ENCODE measurements at regions not wholly inside any gene's neighbourhood (a gene's known extent, or its start where the extent isn't known, plus 50 kb on each side); places are given as distances from the start of the nearest gene placed in this dataset.

DNA sequence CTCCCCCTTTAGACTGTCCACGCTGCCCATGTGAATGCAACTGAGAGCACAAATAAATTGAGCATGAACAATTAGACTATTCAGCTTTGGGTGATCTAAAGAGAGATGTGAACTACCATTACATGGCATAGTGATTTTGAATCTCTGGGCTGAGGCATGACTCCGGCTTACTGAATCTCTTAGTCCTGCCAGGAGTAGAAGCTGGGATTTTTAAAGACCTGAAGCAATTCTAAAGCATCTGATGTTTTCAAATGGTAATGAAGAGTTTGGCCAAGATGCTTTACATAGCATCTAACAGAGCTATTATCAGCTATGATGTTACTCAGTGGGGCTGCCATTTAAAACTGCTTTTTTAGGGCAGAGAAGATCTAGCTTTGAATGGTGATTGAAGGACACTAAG, 1059.1 kb downstream of the SORCS3 start:
- no peak for DNase-seq

DNA sequence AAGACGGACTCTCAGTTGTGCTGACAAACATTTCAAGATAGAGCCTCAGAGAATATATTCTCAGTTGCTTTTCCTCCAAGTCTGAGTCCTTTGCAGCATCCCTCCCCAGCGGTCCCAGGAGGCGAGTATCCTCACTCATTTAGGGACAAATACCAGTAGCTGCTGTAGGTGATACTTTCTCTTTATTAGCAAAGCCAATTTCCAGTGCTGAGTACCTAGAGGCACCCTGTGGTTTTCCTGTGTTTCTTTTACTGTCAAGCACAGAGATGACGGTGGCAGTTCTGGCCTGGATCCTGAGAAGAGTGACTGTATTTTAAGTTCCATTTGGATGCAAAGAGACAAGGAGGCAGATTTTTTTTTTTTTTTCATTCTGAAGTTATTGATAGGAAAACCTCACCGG, 1058.4 kb downstream of the SORCS3 start:
- DNase-seq = no peak

DNA sequence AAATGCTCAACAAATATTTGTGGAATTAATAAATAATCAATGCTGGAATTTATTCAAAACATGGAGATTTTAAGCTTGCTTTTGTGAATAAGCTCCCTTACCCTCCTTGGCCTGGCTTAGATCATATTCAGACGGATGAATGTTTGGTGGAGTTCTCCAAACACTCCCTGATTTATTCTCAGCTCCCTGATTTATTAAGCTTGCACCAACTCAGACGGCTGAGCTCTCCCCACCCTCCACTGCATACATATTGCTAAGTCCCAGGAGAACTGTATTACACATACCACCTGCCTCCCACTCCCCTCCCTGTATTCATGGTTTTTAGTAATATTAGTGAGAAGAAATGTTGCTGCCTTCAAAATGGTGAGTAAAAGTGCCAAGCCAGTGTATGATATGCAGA, 1057.5 kb downstream of the SORCS3 start:
- DNase-seq = no peak

DNA sequence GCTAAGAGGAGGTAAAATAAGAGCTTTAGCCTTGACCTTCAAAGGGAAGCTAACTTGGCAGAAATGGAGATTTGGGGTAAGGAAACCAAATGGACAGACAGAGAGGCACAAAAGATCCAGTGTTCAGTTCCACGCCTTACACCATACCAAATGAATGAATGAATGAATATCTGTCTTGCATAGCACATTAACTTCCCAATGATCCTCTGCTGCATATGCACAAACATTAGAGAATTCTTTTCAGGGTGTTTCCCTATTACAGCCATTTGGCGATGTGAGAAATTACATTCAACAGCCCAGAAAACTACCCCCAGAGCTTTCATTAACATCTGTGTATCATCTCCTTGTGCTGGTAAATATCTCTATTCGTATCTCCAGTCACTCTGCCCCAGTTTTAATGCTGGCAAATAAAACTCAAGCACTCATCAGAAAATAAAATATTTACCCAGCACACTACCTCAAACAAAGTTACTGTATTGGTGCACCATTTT, 1056.2 kb downstream of the SORCS3 start:
- no peak for DNase-seq

DNA sequence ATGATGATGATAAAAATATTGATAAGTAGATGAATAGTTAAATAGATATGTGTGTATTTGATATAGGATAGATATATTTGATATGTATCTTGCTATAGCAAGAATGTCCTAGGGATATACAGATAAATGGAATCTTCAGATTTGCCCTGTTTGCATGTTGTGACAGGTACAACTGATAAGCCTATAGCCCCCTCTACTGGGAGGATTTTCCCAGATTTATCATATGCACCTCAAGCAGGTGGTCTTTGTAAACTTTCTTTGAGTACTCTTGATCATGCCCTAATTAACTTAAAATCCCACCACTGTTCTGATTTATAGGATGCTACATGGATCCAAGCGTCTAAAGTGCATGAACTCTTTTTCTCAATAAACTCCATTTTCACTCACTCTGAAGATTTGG, 1050.7 kb downstream of the SORCS3 start:
- no peak for DNase-seq

DNA sequence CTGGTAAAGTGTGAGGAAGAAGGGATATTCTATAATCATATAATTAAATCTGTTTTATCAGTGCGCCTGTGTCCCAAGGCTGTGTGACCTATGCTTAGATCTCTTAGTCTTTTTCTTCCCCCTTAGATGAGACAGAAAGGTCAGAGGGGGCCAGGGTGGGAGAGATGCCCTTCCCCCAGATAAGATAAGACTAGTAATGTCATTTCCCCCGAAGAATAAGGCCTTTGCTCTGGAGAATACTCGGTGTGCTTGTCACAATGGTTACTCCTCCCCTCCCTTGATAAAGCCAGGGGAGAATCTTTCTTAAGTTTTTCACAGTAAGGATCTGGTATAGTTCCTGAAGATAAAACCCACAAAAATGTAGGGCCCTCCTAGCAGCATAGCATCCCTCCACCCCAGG, 1041.8 kb downstream of the SORCS3 start:
- no peak for DNase-seq

DNA sequence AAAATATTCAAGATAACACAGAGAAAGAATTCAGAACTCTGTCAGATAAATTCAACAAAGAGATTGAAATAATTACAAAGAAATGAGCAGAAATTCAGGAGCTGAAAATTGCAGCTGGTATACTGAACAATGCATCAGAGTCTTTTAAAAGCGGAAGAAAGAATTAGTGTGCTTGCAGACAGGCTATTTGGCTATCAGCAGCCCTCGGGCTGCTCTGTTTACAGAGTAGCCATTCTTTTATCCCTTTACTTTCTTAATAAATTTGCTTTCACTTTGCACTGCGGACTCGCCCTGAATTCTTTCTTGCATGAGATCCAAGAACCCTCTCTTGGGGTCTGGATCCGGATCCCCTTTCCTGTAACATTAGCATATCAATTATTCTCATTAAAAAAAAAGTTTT, 1040.0 kb downstream of the SORCS3 start:
- DNase-seq = no peak

DNA sequence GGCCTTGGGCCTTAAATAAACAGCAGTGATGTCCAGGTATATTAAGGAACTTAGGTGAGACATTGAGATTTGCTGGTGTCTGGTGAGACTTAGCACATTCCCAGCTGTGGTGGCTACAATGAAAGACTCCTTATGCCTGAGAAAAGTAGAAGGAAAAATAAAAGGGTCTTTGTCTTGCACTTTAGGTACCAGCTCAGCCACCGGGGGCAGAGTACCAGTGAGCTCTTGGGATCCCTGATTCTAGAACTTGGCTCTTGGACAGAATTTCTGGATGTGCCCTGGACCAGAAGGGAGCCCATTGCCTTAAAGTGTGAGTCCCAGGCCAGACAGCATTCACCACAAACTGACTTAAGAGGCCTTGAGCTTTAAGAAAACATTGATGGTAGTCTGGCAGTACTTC, 1038.7 kb downstream of the SORCS3 start:
- DNase-seq = no peak

DNA sequence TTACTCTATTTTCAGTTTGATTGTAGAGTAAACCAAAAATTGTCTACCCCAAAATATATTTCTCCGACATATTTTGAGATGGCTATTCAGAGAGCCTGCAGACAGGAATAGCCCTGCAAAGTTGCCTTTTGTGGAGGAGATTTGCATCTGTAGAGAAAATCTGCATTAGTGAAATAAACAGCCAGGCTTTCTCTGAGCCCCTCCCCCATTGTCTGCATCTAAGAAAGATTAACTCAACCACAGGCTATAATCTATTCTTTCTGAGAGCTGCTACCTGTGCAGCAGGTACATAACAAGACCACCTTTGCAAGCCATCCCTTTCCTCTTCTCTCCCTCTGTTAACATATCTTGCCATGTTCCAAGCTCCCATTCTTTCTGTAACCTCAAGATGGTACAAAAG, 1034.2 kb downstream of the SORCS3 start:
- no peak for DNase-seq

DNA sequence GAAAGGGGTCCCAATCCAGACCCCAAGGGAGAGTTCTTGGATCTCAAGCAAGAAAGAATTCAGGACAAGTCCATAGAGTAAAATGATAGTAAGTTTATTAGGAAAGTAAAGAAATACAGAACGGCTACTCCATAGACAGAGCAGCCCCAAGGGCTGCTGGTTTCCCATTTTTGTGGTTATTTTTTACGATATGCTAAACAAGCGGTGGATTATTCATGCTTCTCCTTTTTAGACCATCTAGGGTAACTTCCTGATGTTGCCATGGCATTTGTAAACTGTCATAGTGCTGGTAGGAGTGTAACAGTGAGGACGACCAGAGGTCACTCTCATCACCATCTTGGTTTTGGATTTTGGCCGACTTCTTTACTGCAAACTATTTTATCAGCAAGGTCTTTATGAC, 1033.4 kb downstream of the SORCS3 start:
- DNase-seq = no peak

DNA sequence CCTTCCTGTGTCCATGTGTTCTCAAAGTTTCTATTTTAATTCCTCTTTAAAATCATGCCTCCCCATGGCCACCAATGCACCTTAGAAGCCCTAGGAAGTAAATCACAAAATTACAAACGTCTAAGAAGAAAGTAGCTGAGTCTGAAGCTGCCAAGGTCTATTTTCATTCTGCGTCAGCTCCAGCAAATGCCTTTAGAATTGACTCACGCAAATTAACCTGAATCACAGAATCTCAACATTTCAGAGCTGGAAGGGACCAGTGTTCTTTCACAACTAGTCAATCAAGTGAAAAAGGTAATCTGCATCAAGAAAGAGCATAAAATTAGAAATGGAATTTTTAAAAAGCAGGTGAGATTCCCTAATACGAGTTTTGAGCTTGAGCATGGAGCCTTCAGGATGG, 1017.6 kb downstream of the SORCS3 start:
- no peak for DNase-seq

DNA sequence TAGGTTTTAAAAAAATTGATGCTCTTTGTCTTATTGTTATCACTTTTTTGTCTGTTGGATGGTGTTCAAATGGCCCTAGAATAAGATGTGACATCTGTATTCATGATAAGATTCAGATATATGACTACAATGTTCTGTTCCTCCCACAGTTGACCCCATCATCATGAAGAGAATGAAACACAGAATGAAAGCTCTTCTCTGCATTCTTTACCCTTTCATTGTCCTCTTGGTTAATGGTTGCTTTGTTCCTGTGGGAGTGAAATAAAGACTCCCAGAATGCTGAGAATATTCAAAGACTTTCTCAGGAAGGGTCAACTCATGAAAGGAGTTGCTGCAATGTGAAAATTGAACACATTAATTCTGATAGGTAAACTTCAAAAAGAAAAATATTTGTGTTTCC, 1015.8 kb downstream of the SORCS3 start:
- DNase-seq = no peak

DNA sequence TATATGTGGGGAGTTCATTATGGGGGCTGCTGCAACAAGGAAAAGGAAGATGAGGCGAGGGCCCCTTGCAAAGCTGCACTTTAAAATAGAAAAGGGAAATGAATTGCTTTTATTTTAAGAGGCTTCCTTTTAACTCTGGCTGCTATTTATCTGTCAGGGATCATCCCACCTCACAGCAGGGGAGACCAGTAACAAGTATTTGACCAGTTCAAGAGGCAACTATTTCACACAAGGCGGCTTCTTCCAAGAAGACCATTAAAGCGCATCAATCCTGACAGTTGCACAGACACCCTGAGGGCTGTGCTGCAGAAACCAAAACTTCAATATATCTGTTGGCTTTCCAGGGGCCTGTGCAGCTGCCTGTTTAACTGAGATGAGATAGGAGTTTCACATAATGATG, 1009.2 kb downstream of the SORCS3 start:
- no peak for DNase-seq

DNA sequence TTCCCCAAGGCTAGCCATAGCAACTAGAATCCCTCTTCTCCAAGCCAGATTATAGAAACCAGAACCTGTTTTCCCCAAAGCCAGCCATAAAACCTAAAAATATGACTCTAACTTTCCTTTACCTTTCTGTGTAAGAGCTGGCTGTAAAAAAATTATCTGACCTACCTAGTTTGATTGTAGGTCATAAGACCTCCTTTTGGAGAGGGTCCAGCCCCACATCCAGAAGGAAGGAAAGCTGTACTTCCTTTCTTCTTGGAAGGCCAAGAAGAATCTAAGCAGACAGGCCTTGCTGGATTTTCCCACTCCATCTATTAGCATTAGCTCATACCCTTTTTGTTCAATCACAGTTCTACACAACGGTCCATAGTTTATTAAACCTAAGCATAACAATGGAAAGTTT, 1006.3 kb downstream of the SORCS3 start:
- no peak for DNase-seq

DNA sequence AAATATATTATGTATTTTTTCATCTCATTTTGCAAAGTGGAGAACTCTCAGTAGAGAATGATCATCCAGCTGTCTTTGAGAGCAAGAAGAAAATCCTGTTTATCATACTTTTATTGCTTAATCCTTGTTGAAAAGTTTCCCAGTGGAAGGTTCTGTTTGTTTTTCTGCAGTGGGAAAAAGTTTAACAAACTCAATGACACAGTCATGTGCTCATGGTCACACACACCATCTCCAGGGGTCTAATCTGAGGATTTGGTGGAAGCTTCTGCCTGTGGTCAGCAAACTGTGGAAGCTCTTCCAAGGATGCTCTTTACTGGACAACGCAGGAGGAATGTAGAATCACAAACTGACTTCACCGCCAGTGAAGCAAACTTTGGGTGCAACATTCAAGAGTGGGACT, 1003.9 kb downstream of the SORCS3 start:
- DNase-seq = no peak

DNA sequence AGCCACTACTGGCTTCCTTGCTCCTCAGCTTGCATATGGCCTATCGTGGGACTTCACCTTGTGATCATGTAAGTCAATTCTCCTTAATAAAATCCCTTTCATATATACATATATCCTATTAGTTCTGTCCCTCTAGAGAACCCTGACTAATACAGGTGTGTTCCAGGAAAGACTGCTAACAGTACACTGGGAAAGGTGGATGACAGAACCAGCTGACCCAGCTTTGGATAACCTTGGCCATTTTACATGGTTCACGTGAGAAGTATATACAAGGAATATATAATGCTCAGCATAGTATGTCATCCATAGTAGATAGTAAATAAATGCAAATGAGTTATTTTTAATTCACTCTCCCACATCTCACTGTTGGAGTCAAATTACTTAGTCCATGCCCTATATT, 1003.5 kb downstream of the SORCS3 start:
- DNase-seq = no peak

DNA sequence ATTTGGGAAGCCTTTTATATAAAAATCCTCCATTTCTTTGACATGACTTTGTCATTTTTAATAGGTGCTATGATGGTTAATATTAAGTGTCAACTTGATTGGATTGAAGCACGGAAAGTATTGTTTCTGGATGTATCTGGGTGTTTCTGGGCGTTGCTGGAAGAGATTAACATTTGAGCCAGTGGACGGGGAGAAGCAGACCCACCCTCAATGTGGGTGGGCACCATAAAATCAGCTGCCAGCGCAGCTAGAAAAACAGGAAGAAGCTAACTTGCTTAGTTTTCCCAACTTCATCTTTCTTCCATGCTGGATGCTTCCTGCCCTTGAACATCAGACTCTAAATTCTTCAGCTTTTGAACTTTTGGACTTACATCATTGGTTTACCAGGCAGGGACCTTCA, 1003.0 kb downstream of the SORCS3 start:
- DNase-seq = no peak

DNA sequence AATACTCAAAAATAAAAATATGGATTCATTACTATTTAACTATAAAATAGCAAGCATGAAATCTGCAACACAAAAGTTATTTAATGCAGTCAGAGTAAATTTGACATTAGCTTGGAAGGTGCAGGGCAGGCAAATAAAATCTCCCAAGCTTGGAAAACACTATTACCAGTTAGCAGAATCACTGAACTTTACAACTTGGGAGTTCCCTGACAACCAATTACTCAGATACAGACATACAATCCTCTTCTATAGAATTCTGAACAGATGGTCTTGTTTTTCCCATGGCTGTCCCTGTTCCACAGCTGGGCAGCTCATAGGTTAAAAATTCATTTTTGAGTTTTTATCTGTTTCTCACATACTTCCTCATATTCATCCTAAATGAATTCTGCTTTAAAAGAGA, 1002.6 kb downstream of the SORCS3 start:
- no peak for DNase-seq

DNA sequence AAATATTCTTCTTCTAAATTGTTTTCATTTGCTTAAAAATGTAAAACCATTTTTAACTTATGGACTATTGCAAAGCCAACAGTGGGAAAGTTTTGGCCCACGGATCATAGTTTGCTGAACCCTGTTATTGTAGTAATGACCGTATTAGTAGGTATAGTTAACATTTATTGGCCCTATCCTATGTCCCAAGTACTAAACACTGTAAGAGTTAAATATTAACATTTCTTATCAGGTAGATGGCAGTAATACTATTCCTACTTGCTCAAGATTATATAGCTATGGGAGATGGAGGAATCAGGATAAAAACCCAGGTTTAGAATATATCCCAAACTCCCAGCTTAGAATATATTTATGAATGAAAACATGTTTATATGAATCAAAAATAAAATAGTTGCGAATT, 993.2 kb downstream of the SORCS3 start:
- DNase-seq = no peak

DNA sequence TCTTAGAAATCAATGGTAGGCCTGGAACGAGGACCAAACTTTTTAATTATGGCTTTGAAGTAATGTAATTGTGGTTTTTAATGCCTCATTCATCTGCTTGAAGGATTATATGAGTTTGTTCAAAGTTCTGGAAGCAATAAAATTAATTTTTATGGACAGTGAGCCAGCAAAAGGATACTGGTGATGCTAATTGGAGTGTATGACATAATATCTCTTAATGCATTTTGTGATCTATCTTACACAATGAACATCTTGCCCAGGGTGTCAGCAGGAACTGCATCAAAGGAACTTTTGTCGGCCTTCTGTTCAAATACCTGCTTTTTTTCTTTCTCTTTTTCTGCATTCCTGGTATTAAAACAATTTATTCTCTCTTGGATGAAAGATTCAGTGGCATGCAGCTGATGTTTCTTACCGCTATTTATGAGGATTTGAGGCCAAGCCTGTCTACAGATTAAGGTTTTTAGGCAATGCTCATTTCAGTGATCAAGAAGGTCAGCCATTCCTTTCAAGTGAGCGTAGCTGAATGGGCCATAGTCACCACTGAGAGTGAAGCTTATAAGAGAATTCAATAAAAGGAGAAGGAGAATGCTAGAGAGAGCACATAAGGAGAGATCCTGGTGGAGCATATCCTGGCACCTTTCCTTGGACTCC, 974.8 kb downstream of the SORCS3 start:
- DNase-seq = no peak

DNA sequence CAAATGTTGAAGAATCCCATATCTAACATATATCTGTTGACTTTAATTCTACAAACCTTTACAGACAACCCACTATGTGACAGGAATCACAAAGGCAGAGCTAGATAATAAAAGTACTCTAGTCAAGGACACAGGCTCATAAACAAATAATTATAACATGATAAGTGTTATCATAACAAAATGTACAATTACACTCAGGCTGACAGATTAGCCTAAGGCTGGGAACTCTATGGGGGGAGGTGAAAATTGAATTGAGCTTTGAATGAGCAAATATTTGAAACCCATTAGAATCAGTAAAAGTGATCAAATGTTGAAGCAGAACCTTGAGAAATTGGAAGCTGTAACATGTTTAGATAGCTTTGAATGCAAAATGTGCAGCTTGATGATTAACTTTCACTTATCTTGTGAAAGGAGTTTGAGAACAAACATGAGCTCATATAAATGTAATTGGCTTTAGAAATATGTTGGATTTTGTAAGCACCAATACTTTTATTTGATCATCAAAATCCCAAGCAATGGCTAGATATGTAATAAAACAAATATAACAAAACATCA, 970.2 kb downstream of the SORCS3 start:
- no peak for DNase-seq

DNA sequence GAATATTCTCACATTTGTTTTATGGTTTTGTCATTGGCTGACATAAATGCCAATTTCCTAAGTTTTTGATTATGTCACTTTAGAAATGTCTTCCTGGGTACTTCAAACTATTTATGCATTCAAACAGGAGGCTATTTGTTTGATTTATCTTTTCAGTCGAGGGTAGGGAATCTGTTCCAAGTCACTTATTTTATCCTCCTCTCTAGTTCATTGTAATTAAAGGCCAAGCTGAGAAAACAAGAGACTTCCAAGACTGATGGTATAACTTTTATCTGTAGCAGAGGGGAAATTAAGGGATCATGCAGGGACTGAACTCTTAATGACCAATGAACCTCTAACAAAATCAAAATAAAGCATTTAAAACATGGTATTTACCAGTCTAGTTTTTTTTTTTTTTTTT, 968.4 kb downstream of the SORCS3 start:
- DNase-seq = no peak

DNA sequence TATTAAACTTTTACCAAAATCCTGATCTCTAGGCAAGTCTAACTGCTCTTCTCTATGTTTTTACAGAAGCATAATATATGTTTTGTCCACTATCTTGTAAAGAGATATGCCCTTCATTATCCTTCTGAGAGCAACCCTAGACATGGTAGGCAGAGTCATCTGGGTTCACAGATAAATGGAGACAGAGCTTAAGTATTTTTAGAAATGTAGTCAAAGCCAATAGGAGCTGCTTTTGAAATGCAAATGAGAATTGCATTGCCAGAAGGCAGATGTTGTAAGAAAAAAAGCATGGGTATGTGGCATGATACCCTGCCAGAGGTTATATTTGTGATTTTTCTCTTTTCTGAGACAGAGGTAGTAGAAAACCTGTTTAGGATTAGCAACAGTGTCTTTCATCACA, 964.8 kb downstream of the SORCS3 start:
- DNase-seq = no peak

DNA sequence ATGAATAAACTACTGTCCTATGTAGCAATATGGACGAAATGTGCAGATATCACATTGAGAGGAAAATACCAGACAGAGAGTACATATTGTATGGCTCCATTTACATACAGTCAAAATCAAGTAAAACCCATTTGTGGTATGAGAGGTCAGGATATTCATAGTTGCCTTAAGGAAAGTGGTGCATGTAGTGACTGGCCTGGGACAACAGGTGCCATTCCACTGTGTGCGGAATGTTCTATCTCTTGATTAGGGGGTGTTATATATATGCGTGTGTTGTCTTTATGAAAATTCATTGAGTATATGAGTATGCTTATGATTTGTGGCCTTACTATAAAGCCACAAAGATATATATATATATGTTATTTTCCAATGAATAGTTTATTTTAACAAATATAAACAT, 964.0 kb downstream of the SORCS3 start:
- DNase-seq = no peak

DNA sequence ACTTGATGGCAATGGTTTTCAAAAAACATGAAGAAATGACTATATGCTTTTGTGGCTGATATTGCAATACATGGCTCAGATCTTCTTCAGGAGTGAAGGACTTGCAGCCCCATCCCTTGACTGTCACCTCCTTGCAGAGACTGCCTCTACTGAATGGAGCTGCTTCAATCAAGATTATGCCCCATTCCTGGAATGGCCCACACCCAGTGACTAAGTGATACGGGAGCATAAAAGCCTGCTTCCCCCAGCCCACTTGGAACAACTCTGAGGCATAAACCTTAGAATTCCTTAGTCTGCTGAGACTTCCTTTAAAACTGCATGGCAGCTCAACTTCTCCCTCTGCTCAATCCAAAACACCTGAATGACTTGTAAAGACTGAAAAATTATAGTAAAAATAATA, 957.1 kb downstream of the SORCS3 start:
- DNase-seq = no peak
